ENCODE measurements at regions not wholly inside any gene's neighbourhood (a gene's known extent, or its start where the extent isn't known, plus 50 kb on each side); places are given as distances from the start of the nearest gene placed in this dataset.
A peak's percentile ranks its signal among the peaks of the same experiment; 100 is the strongest.

DNA sequence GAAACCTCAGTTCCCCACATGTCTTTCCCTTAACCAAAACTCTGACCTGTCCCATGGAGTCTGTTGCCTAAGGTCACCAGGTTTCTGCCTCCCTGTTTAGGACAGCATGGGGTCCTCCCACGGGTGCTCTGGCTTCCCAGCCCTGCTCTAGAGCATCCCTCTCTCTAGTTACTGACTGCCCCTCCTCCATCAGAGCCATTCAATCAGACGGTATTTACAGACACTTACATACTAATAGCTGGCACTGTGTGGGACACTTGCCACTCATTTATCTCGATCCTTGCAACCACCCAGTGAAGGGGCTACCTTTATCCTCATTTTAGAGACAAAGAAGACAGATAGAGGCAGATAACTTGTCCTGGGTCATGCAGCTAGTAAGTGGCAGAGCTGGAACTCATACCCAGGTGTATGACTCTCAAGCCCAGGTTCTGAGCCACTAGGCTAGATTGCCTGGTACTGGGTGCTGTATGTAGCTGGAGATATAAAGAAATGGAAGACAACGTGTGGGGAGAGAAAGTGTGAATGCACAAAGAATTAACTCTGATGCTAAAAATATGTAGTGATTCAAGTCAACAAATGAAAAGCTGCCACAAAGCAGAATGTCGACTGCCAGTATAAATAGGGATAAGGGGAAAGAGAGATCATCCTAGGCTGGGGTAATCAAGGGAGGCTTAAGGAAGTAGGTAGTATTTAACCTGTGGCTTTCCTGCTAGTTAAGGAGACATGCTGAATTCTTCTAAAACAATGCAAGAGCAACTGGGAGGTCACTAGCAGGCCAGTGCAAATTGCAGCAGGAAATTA lies 52.5 kb upstream of the PDE8B start:
- DNase-seq (ENCODE audit: low read depth): no peak

DNA sequence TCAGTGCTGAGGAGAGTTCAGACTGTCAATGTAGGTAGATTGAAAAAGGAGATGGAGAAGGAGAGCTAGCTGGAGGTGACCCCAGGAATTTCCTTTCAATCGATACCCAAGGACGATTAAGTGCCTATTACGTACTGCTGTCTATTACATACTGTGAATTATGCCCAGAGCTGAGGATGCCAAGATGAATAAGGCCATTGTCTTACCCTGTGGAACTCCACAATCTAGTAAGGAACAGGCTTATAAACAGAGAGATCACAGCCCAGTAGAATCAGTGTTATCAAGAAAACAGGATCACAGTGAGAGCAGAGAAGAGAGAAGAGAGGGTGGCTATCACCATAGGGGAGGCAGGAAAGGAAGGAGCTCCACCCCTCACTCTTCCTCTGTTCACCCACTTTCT lies 54.1 kb upstream of the PDE8B start:
- DNase-seq (ENCODE audit: low read depth): no peak

DNA sequence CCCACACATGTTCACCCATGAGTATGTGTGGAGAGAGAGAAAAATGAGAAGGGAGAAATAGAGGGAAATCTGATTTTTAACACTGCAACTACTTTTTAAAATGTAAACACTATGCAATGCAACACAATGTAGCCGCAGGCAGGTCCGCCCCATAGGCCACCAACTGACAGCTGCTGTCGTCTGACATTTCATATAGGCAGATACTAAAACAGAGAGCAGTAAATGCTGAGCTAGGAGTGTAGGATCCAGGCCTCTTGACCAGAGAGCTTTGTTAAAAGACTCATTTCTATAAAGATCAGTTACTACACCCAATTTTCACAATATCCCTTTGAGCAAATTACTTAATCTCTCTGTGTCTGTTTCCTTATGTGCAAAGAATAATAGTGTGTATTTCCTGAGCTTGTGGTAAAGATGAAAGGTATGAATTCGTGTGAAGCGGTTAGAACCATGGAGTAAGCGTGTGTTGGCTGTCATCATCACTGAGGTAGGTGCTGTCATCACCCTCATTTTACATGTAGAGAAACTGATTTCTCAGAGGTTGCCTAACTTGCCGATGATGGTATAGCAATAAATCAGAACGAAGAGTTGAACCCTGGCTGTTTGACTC lies 55.2 kb upstream of the PDE8B start:
- no peak for DNase-seq (ENCODE audit: low read depth)

DNA sequence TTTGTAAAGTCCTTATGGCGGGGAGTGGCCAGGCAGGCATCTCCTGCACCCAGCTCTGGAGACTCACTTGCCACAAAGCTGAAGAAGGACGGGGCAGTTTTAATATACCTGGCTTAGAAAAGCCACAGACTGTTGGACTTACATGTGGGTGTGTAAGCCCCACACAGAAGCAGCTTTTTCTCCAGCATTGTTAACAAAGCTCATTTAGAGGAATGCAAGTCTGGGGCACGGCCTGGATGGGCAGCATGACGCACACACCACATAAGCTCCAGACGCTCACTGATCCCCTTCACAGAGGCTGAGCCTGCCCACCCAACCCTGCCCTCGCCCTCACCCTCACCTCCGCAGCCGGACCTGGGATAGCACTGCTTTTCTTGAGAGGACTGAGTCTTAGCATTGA lies 58.0 kb upstream of the PDE8B start:
- DNase-seq (ENCODE audit: low read depth): no peak

DNA sequence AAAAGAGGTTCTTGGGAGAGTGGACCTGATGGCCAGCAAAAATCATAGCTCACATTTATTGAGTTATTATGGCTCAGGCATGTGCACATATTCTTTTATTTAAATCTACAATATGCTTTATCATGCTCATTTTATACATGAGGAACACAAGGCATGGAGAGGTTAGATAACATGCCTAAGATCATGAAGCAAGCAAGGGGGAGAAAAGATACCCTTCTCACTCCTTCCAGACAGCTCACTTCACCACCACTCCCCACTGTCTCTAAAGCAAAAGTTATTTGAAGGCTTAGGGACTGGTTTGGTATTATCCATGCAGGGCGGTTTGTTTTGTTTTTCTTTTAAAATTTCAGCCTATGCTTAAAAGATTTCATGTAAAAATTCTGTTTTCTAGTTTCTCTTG lies 59.0 kb upstream of the PDE8B start:
- no peak for DNase-seq (ENCODE audit: low read depth)

DNA sequence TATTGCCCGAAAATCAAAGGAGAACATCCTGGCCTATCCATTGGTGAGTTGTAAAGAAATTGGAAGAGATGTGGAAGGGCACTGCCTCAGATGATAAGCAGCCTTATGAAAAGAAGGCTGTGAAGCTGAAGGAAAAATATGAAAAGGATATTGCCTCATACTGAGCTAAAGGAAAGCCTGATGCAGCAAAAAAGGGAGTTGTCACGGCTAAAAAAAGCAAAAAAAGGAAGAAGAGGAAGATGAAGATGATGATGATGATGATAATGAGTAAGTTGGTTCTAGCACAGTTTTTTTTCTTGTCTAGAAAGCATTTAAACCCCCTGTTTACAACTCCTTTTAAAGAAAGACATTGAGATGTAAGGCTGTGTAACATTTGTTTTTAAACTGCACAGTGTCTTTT lies 59.8 kb upstream of the ZBED3 start:
- no peak for DNase-seq (ENCODE audit: low read depth)

DNA sequence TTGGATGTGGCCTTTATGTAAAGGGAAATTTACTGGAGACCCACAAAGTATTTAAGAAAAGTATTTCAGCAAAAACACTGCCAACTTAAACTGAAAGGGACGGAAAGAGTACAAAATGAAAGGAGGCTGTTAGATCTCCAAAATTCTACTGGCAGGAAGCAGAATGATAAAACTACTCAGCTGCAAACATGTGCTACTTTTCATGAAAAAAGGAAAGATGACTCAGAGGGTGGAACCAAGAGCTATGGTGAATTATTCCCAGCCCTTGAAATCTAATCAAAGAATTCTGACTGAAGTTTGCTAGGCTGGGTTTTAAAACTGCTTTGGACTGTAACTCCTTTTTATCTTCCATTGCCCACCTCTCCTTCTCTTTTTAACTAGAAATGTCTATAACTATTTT lies 58.6 kb upstream of the ZBED3 start:
- no peak for DNase-seq (ENCODE audit: low read depth)

DNA sequence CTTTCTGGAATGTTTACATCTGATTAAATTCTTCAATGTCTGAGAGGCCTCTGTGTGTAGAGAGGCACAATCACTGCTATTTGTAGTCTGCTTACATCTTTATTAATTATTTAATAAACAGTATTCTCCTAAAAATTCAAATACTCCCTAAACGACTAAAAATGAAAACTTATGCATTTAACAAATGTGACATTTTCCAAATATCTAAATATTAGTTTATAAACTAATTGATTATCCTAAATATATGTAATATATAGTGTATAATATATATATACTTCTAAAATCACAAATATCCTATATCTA lies 57.7 kb upstream of the ZBED3 start:
- DNase-seq (ENCODE audit: low read depth): no peak

DNA sequence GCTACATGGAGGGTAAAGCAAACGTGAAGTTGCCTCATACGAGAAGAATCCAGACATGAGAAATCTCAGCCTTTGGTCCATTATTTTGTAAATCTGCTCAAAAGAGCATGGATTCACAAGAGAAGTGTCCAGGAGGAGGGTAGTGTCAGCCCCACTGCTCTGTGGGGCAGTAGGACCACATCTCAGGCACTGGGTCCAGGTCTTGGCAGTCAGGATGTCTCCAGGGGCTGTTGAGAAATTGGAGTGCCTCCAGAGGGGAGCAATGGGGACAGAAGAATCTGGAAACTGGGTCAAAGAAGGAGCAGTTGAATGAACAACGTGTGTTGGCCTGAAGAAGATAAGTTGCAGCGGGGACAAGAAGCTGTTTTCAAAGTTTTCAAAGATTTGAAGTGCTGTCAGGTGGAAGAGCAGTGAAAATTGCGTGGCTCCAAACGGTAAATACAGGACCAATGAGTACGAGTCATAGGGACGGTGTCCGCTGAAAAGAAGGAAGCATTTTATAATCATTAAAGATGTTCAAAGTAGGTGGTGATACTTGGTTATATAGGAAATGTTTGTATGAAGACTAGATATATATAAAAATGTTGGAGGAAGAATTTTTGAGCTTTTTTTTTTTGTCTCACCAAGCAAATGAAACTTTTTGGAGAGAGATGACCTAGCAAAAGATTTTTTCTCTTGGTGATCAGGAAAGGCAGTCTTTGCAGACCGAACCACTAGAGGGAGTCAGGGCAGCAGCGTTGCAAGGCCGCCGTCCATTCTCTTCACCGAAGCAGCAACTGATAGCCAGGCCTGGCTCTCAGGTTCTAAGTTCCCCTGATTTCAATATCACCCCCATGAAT lies 57.1 kb upstream of the ZBED3 start:
- peak; percentile 44 for DNase-seq (ENCODE audit: low read depth)

DNA sequence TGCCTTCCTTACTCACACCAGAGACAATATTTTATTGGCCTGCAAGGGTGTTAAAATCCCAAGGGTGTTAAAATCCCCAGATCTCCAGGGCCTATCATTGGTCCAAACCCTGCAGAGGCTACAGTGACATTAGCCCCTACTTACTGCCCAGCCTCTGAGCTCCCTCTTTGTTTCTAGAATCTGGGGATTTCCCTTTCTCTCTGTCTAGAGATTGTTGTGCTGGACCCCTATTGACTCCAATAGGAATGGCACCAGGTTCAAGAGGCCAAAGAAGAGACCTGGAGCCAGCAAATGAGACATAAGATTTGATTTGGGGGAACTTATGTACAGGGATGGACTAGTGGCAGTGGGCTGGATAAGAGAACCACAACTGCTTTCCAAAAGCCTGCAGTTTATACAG lies 53.3 kb upstream of the ZBED3 start:
- no peak for DNase-seq (ENCODE audit: low read depth)

DNA sequence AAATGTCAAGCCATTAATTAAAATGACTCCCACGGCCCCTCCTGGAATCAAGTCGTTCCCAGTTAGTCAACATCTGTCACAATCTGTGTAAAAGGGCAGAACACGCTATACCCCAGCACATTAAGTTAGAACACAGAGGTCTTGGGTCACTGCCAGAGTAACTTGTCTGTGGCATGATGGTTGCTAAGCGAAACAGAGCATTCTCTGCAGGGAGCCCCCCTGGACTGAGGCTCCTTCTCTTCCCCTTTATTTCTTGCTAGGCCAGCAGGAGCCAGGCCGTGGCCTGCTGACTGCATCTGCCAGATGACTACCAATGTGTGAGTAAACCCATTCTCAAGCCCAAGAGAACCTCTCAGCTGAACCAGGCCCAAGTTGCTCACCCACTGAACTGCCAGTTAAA lies 51.9 kb upstream of the ZBED3 start:
- no peak for DNase-seq (ENCODE audit: low read depth)

All from activated T-cell treated with anti-CD3 and anti-CD28 coated beads for 24 hours (primary cell).